ENCODE measurements at regions not wholly inside any gene's neighbourhood (a gene's known extent, or its start where the extent isn't known, plus 50 kb on each side); places are given as distances from the start of the nearest gene placed in this dataset.

- TF ChIP-seq CTCF (conservative IDR thresholded peaks at IDR 0.05) = no peak
- TF ChIP-seq ZFX (IDR thresholded peaks at IDR 0.05) = no peak
These were observed 106.9 kb downstream of the CPXCR1 start for GRCh38 chrX:88853925-88854324.
